ENCODE measurements at regions not wholly inside any gene's neighbourhood (a gene's known extent, or its start where the extent isn't known, plus 50 kb on each side); places are given as distances from the start of the nearest gene placed in this dataset.

DNA sequence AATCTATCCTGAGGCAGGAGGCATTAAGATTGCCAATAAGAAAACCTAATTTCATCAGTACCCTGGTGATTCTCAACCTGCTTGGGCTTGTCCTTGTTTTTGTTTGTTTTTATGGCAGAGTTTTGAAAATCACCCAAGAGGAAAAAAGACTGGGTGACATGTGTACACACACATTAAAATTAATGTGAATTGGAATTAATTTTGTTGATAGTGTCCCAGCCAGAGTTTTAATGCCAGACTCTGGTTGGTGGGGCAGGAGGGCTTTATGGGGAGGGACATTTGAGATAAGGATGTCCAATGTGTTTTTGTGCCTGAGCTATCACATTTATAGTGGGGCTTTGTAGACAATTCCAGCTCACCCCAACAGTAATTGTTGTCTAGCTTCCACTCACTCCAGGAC, 184.6 kb downstream of the ID4 start:
- no peaks in the 10 kb centered on the region for H3K36me3 ChIP-seq (ENCODE audit: control insufficient read depth in 2 of 2, insufficient read depth in 2 of 2, low read length in 1 of 2)
- peaks cover 0 to 5% of the 10 kb centered on the region in 2 experiments; a peak in 1 of 4 replicates for H3K27me3 ChIP-seq (replicated peaks in 1 of 2; ENCODE audit: control insufficient read depth in 2 of 2, insufficient read depth in 2 of 2, low read length in 1 of 2)
- H3K4me3 ChIP-seq = no peak overlapping the region
- ChIA-PET CTCF (no interaction called here), RAD21 (ENCODE audit: unreplicated experiment) (no interaction called here), SMC1A (ENCODE audit: uncharacterized antibody, unreplicated experiment) (no interaction called here), POLR2A (no interaction called here)
- H3K9ac ChIP-seq (ENCODE audit: control insufficient read depth, insufficient read depth, low read length) = no peak overlapping the region
- H3K9me3 ChIP-seq (replicated peaks; ENCODE audit: control insufficient read depth, insufficient read depth, low read length) = no peaks in the 10 kb centered on the region
- in situ Hi-C loops (cut with MboI) (no loop called here), intact Hi-C loops (cut with micrococcal nuclease; ENCODE audit: unreplicated experiment) (no loop called here)
- H3K79me2 ChIP-seq (ENCODE audit: control insufficient read depth, insufficient read depth, low read length) = no peaks in the 10 kb centered on the region
- no peak overlapping the region for H3K27ac ChIP-seq (ENCODE audit: control insufficient read depth, insufficient read depth)
- ATAC-seq = no peak
- no TSS peak for BruUV-seq (replicated peaks)
- FAIRE-seq = no peak
- H4K20me1 ChIP-seq (ENCODE audit: control insufficient read depth, insufficient read depth) = 0 out of 2 replicates have a peak, but pooled peaks cover 3% of the 10 kb centered on the region
- no peak overlapping the region for H3K4me2 ChIP-seq (ENCODE audit: control insufficient read depth, insufficient read depth)
- TF ChIP-seq HDGF (IDR thresholded peaks at IDR 0.05) (no peak), MTA3 (IDR thresholded peaks at IDR 0.05; ENCODE audit: borderline replicate concordance, low read length) (no peak), RUNX3 (IDR thresholded peaks at IDR 0.05; ENCODE audit: low read length) (no peak), ZNF622 (IDR thresholded peaks at IDR 0.05) (no peak), PML (IDR thresholded peaks at IDR 0.05; ENCODE audit: low read length) (no peak), TAF1 (IDR thresholded peaks at IDR 0.05; ENCODE audit: borderline replicate concordance, low read depth, low read length) (no peak), CHD2 (IDR thresholded peaks at IDR 0.05; ENCODE audit: borderline replicate concordance, low read depth, low read length) (no peak), TCF12 (IDR thresholded peaks at IDR 0.05; ENCODE audit: low read depth, low read length) (no peak), YBX1 (IDR thresholded peaks at IDR 0.05) (no peak), EED (IDR thresholded peaks at IDR 0.05; ENCODE audit: low read depth) (no peak), NFXL1 (IDR thresholded peaks at IDR 0.05; ENCODE audit: borderline replicate concordance) (no peak), POLR2AphosphoS2 (IDR thresholded peaks at IDR 0.05; ENCODE audit: low read depth, low read length) (no peak), ZZZ3 (IDR thresholded peaks at IDR 0.05; ENCODE audit: control insufficient read depth, insufficient read length, low read depth) (no peak), CREM (IDR thresholded peaks at IDR 0.05; ENCODE audit: low read depth) (no peak), SRF (IDR thresholded peaks at IDR 0.05; ENCODE audit: low read depth in 2 of 2, low read length in 2 of 2) (no peak), MEF2A (IDR thresholded peaks at IDR 0.05; ENCODE audit: insufficient read depth, low read depth, low read length) (no peak)
- TF ChIP-seq, protein P1, sequence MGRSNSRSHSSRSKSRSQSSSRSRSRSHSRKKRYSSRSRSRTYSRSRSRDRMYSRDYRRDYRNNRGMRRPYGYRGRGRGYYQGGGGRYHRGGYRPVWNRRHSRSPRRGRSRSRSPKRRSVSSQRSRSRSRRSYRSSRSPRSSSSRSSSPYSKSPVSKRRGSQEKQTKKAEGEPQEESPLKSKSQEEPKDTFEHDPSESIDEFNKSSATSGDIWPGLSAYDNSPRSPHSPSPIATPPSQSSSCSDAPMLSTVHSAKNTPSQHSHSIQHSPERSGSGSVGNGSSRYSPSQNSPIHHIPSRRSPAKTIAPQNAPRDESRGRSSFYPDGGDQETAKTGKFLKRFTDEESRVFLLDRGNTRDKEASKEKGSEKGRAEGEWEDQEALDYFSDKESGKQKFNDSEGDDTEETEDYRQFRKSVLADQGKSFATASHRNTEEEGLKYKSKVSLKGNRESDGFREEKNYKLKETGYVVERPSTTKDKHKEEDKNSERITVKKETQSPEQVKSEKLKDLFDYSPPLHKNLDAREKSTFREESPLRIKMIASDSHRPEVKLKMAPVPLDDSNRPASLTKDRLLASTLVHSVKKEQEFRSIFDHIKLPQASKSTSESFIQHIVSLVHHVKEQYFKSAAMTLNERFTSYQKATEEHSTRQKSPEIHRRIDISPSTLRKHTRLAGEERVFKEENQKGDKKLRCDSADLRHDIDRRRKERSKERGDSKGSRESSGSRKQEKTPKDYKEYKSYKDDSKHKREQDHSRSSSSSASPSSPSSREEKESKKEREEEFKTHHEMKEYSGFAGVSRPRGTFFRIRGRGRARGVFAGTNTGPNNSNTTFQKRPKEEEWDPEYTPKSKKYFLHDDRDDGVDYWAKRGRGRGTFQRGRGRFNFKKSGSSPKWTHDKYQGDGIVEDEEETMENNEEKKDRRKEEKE (IDR thresholded peaks at IDR 0.05) = no peak
- TF ChIP-seq, protein P2, sequence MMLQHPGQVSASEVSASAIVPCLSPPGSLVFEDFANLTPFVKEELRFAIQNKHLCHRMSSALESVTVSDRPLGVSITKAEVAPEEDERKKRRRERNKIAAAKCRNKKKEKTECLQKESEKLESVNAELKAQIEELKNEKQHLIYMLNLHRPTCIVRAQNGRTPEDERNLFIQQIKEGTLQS (IDR thresholded peaks at IDR 0.05; ENCODE audit: borderline replicate concordance, extremely low read depth, low read depth, low read length) = no peak
- TF ChIP-seq, protein P3, sequence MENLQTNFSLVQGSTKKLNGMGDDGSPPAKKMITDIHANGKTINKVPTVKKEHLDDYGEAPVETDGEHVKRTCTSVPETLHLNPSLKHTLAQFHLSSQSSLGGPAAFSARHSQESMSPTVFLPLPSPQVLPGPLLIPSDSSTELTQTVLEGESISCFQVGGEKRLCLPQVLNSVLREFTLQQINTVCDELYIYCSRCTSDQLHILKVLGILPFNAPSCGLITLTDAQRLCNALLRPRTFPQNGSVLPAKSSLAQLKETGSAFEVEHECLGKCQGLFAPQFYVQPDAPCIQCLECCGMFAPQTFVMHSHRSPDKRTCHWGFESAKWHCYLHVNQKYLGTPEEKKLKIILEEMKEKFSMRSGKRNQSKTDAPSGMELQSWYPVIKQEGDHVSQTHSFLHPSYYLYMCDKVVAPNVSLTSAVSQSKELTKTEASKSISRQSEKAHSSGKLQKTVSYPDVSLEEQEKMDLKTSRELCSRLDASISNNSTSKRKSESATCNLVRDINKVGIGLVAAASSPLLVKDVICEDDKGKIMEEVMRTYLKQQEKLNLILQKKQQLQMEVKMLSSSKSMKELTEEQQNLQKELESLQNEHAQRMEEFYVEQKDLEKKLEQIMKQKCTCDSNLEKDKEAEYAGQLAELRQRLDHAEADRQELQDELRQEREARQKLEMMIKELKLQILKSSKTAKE (IDR thresholded peaks at IDR 0.05; ENCODE audit: low read depth, poor library complexity, severe bottlenecking) = no peak
- no peak for DNase-seq (ENCODE audit: low read depth, low spot score)
- H2AFZ ChIP-seq (ENCODE audit: control insufficient read depth, low read depth, low read length) = no peak overlapping the region
- peaks cover 9% of the 10 kb centered on the region for H3K4me1 ChIP-seq (ENCODE audit: control insufficient read depth, insufficient read depth, low read length)

Data from GM12878 (cell line).